GM19395 (cell line): ENCODE measurements at regions not wholly inside any gene's neighbourhood (a gene's known extent, or its start where the extent isn't known, plus 50 kb on each side); places are given as distances from the start of the nearest gene placed in this dataset.
"Not testable (repeated sequence)": the region's sequence is repeated elsewhere in the genome, so short reads cannot be mapped to it uniquely, and the experiment has no call there.

Experiments used
- ATAC-seq: cut with Tn5 transposase; IDR thresholded peaks from one replicate; pipeline ENCODE4 v1.9.1; 2021; ENCODE audit warnings: mild to moderate bottlenecking, moderate library complexity; ENCODE audit not compliant: unreplicated experiment

DNA sequence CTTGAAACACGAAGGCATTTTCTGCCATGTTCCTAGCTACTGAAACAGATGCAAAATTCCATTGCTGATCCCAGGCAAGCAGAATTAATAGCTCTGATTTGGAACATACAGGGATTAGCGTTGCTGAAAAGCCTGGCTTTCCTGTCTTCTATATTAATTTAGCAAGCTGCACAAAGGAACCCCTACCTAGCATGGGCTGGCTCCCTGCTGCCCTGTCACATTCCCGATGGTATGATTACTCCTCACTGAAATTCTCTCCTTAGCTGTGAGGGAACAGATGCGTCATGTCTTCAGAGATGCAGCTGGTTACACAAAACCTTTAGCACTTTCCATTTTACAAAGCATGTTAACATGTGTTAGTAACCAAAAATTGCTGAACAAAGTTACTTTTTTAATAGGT lies 878.9 kb downstream of the TYW1 start:
- ATAC-seq, result no peak

GRCh38 chr7:67878808-67879207 lies 882.2 kb downstream of the TYW1 start:
- ATAC-seq, result no peak

- no peak for ATAC-seq
These were observed 886.2 kb downstream of the TYW1 start for GRCh38 chr7:67882843-67883242.

DNA sequence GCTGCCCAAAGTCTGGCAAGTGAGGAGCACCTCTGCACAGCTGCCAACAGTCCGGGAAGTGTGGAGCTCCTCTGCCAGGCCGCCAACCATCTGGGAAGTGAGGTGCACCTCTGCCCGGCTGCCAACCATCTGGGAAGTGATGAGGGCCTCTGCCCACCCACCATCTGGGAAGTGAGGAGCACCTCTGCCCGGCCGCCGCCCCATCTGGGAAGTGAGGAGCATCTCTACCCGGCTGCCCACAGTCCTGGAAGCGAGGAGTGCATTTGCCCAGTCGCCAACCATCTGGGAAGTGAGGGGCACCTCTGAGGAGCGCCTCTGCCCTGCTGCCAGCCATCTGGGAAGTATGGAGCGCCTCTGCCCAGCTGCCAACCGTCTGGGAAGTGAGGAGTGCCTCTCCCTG lies 893.7 kb downstream of the TYW1 start:
- no peak for ATAC-seq

DNA sequence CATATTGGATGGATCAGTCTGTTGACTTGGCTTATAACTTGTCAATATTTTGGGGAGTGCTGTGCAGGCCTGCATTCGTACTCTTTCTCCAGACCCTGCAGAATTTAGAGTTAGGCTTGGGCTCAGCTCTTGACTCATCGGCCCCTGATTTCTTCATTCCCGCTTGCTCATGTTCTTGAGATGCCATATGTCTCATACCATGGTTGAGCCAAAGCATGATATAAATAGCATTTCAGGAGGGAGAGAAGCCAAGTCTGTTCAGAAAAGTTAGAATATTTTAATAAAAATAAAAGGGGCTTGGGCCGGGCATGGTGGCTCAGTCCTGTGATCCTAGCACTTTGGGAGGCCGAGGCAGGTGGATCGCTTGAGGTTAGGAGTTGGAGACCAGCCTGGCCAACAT lies 898.1 kb downstream of the TYW1 start:
- no peak for ATAC-seq

GRCh38 chr7:67896721-67897120 lies 900.1 kb downstream of the TYW1 start:
- no peak for ATAC-seq

DNA sequence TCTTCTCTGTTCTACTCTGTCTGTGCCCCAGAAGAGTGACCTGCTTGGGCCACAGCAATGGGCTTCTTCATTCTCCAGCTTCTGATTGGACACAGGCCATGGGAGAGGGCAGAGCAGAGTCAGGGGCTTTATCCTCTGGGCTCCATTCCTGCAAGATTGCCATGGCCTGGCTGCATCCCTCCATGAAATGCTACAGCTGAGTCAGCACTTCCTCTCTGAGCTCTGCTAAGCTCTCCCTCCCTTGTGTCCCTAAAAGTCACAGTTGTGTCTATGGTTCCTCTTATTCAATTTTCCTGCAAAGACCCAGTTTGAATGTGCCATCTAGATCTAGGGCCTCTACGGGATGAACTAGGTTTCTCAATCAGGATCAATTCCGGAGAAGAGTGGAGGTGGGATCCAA lies 903.8 kb downstream of the TYW1 start:
- no peak for ATAC-seq

GRCh38 chr7:67901808-67902480 lies 905.3 kb downstream of the TYW1 start:
- no peak for ATAC-seq

GRCh38 chr7:67907792-67908191 lies 911.2 kb downstream of the TYW1 start:
- no peak for ATAC-seq

GRCh38 chr7:67912437-67912836 lies 915.8 kb downstream of the TYW1 start:
- no peak for ATAC-seq

- no peak for ATAC-seq
These were observed 917.0 kb downstream of the TYW1 start for GRCh38 chr7:67913604-67914003.

DNA sequence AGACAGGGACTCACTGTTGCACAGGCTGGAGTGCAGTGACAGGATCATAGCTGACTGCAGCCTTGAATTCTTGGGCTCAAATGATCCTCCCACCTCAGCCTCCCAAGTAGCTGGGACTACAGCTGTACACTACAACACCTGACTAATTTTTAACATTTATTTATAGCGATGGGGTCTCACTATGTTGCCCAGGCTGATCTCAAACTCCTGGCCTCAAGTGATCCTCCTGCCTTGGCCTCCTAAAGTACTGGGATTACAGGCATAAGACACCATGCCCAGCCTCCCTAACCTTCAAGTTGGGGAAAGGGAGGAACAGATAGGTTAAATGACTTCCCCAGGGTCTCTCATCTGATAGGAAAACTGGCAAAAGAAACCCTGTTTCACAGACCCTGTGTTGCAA lies 919.5 kb downstream of the TYW1 start:
- ATAC-seq, result not testable (repeated sequence)

DNA sequence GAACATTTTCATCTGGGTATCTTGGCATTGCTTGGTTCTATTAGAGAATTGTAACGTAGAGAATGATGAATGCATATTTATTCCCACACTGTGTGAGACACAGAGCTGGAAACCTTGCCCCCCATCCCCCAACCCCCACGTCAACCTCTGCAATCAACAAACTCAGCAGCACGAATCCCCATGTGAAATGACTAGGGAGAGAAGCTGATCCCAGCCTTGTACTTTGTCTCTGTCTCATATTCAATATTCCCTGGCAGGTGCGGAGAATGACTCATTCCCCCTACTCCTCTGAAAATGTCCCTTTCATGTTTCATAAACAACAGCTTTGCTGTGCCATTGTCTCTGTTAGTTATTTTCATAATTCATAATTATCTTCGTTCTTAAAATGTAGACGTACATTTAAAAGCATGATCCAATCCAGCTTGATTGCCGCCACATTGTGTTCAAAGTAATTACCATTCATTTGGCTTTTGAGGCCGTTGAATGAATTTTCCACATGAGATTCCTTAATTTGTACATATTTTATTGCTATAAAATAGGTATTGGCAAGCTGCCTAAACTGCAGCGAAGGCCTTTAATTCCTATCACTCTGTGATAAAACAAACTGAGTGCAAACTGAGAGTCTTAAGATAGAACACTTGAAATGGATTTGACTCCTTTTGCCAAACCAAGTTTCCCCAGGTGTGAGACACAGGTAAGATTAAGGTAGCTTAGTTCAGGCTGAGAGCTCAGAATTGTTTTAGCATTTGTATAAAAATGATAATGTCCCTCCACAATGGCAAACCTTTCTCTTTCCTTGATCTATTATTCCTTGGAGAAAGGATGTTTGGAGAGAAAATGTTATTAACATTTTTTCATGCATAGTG lies 920.2 kb downstream of the TYW1 start:
- ATAC-seq, result no peak

- no peak for ATAC-seq
These were observed 920.8 kb downstream of the TYW1 start for GRCh38 chr7:67917437-67917755.

DNA sequence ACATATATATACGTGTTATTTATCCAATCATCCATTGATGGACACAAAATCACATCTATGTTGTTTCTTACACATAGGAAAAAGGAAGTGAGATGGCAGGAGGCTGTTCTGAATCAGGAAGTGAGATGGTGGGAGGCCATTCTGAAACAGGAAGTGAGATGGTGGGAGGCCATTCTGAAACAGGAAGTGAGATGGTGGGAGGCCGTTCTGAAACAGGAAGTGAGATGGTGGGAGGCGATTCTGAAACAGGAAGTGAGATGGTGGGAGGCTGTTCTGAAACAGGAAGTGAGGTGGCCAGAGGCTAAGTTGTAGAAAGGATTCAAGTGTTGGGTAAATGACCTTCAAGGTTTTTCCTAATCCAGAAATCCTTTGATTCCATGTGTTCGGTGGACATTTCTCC lies 921.5 kb downstream of the TYW1 start:
- ATAC-seq, result no peak

- no peak for ATAC-seq
These were observed 926.7 kb downstream of the TYW1 start for GRCh38 chr7:67923286-67923685.

DNA sequence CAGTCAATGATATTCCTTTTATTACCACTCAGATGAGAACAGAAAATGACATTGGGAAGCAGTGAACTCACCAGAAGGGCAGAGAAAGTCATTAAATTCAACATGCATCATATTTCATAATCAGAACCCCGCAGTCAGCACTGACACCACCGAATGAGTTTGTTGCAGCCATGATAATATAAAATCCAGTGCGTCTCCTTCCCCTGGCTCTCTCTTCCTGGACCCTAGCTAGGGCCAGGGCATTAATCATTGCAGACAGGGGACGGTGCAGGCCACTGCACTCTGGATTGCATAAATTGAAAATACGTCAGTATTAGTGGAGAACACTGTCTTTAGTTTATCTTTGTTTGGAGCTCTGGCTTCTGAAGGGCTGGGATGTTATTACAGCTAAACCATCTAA lies 931.5 kb downstream of the TYW1 start:
- ATAC-seq, result no peak

GRCh38 chr7:67936447-67936846 lies 939.8 kb downstream of the TYW1 start:
- ATAC-seq, result not testable (repeated sequence)

DNA sequence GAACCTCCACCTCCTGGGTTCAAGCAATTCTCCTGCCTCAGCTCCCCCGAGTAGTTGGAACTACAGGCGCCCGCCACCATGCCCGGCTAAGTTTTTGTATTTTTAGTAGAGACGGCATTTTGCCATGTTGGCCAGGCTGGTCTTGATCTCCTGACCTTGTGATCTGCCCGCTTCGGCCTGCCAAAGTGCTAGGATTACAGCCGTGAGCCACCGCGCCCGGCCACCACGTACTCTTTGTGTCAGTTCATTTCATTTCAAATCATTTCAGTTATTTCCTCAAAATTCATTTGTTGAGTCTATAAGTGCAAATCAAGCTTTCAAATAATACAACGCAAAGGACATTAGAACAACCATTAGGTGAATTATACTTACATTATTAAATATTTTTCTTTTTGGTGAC lies 943.8 kb downstream of the TYW1 start:
- ATAC-seq, result no peak

- no peak for ATAC-seq
These were observed 950.6 kb downstream of the TYW1 start for GRCh38 chr7:67947191-67947590.

GRCh38 chr7:67947646-67948045 lies 951.0 kb downstream of the TYW1 start:
- ATAC-seq, result no peak

GRCh38 chr7:67950321-67951083 lies 953.9 kb downstream of the TYW1 start:
- no peak for ATAC-seq
